ENCODE measurements at regions not wholly inside any gene's neighbourhood (a gene's known extent, or its start where the extent isn't known, plus 50 kb on each side); places are given as distances from the start of the nearest gene placed in this dataset.

GRCh38 chr13:87403748-87404432 is 267.3 kb upstream of the SLITRK5 start:
- TF ChIP-seq ZFX (IDR thresholded peaks at IDR 0.05; ENCODE audit: borderline replicate concordance): no peak
- TF ChIP-seq CTCF (IDR thresholded peaks at IDR 0.05): no peak

GRCh38 chr13:87426742-87427141 is 244.4 kb upstream of the SLITRK5 start:
- no peak overlapping the region for H3K27ac ChIP-seq
- TF ChIP-seq CTCF (IDR thresholded peaks at IDR 0.05): no peak
- no peak for TF ChIP-seq ZFX (IDR thresholded peaks at IDR 0.05; ENCODE audit: borderline replicate concordance)

More at GRCh38 chr13:87403748-87404432, 267.3 kb upstream of the SLITRK5 start:
- no peak overlapping the region for H3K27ac ChIP-seq

- H3K27ac ChIP-seq: no peak overlapping the region
- no peak for TF ChIP-seq ZFX (IDR thresholded peaks at IDR 0.05; ENCODE audit: borderline replicate concordance)
- TF ChIP-seq CTCF (IDR thresholded peaks at IDR 0.05): no peak
These were observed 227.0 kb upstream of the SLITRK5 start for GRCh38 chr13:87444135-87444534.

GRCh38 chr13:87452281-87452680 is 218.9 kb upstream of the SLITRK5 start:
- no peak overlapping the region for H3K27ac ChIP-seq
- TF ChIP-seq ZFX (IDR thresholded peaks at IDR 0.05; ENCODE audit: borderline replicate concordance): no peak
- no peak for TF ChIP-seq CTCF (IDR thresholded peaks at IDR 0.05)

- no peak for TF ChIP-seq ZFX (IDR thresholded peaks at IDR 0.05; ENCODE audit: borderline replicate concordance)
- no peak for TF ChIP-seq CTCF (IDR thresholded peaks at IDR 0.05)
- no peak overlapping the region for H3K27ac ChIP-seq
These were observed 217.9 kb upstream of the SLITRK5 start for GRCh38 chr13:87453244-87453643.

GRCh38 chr13:87459419-87459818 is 211.8 kb upstream of the SLITRK5 start:
- no peak overlapping the region for H3K27ac ChIP-seq
- no peak for TF ChIP-seq CTCF (IDR thresholded peaks at IDR 0.05)
- no peak for TF ChIP-seq ZFX (IDR thresholded peaks at IDR 0.05; ENCODE audit: borderline replicate concordance)

GRCh38 chr13:87497426-87497825 is 173.7 kb upstream of the SLITRK5 start:
- no peak overlapping the region for H3K27ac ChIP-seq
- no peak for TF ChIP-seq ZFX (IDR thresholded peaks at IDR 0.05; ENCODE audit: borderline replicate concordance)
- no peak for TF ChIP-seq CTCF (IDR thresholded peaks at IDR 0.05)

Data from 22Rv1 (cell line).